ENCODE measurements at regions not wholly inside any gene's neighbourhood (a gene's known extent, or its start where the extent isn't known, plus 50 kb on each side); places are given as distances from the start of the nearest gene placed in this dataset.

Small RNA genes lying in the stretch of these regions (small RNA-seq; reads per million reads assigned to genes)
- 0 reads per million in 2 experiments for gene RNU6-555P
